B cell (primary cell): ENCODE measurements at regions not wholly inside any gene's neighbourhood (a gene's known extent, or its start where the extent isn't known, plus 50 kb on each side); places are given as distances from the start of the nearest gene placed in this dataset.

Source experiments
- ATAC-seq: fragments of 200-7000 bp; cut with Tn5 transposase; one replicate; pipeline ENCODE4 v1.10.0; 2021; ENCODE audit warnings: low read depth, mild to moderate bottlenecking, moderate number of reproducible peaks, moderate library complexity
- CTCF ChIA-PET: fragments of 350-600 bp; sonication (Branson Sonifier 250); formaldehyde crosslinking; loops from one replicate; lab custom pipeline; 2021; ENCODE audit warnings: antibody characterized with exemption, inconsistent platforms; lab: Charles Lee
- POLR2A ChIA-PET: fragments of 350-600 bp; sonication (Branson Sonifier 250); formaldehyde crosslinking; loops from one replicate; lab custom pipeline; 2021; ENCODE audit warnings: antibody characterized with exemption; lab: Charles Lee
- DNase-seq: peaks from one replicate; pipeline ENCODE4 v3.0.0; 2013
- H2AFZ ChIP-seq: 2 replicates; pipeline ENCODE4 v1.6.1; 2012; ENCODE audit warnings: mild to moderate bottlenecking, low read depth, low read length; ENCODE audit not compliant: insufficient read depth, poor library complexity, severe bottlenecking
- H3K27ac ChIP-seq, 2 donors: 1 replicate in 1 of 2; 2 replicates in 1 of 2; pipeline ENCODE4 v1.5.1; 2012 to 2013; ENCODE audit warnings: low read length in 2 of 2, mild to moderate bottlenecking in 2 of 2, moderate library complexity in 1 of 2
- H3K27me3 ChIP-seq, 4 experiments: fragments of 200-600 bp in 1 of 4; sonication (generic) in 1 of 4; replicated peaks in 1 of 4; 1 replicate in 2 of 4; 2 replicates in 2 of 4; pipeline versions ENCODE4 v1.6.1 to v1.7.0; 2013 to 2016; ENCODE audit warnings: low read length in 3 of 4, mild to moderate bottlenecking in 2 of 4, mixed read lengths in 1 of 4, moderate library complexity in 1 of 4; ENCODE audit not compliant: insufficient read depth in 4 of 4, control insufficient read depth in 3 of 4; ENCODE audit errors: control extremely low read depth in 1 of 4
- H3K36me3 ChIP-seq, 2 experiments: replicated peaks in 1 of 2; 1 replicate in 1 of 2; 2 replicates in 1 of 2; pipeline versions ENCODE4 v1.6.1 to v1.7.1; 2013; ENCODE audit warnings: low read length in 1 of 2; ENCODE audit not compliant: insufficient read depth in 2 of 2, control insufficient read depth in 1 of 2; ENCODE audit errors: control extremely low read depth in 1 of 2, extremely low read depth in 1 of 2
- H3K4me1 ChIP-seq, 2 donors: fragments of 200-600 bp in 1 of 2; sonication (generic) in 1 of 2; 1 replicate in 1 of 2; 2 replicates in 1 of 2; pipeline versions ENCODE4 v1.5.1 to v1.6.1; 2013 to 2017; ENCODE audit warnings: low read length in 2 of 2; ENCODE audit not compliant: control insufficient read depth in 2 of 2, insufficient read depth in 2 of 2
- H3K4me2 ChIP-seq: replicated peaks from 2 replicates; pipeline ENCODE3; 2012; ENCODE audit warnings: mild to moderate bottlenecking, low read depth, low read length; ENCODE audit not compliant: poor library complexity, severe bottlenecking
- H3K4me3 ChIP-seq, 5 experiments: fragments of 200-600 bp in 1 of 5; sonication (generic) in 1 of 5; 1 replicate in 3 of 5; 2 replicates in 2 of 5; pipeline versions ENCODE4 v1.5.1 to v1.7.0; 2011 to 2016; ENCODE audit warnings: low read length in 4 of 5, mild to moderate bottlenecking in 4 of 5, low read depth in 2 of 5, control low read depth in 1 of 5, moderate library complexity in 1 of 5; ENCODE audit not compliant: insufficient read depth in 1 of 5; ENCODE audit errors: control extremely low read depth in 1 of 5, extremely low read depth in 1 of 5
- H3K79me2 ChIP-seq: fragments of 200-600 bp; sonication (generic); one replicate; pipeline ENCODE4 v1.6.0; 2016; ENCODE audit warnings: low read length; ENCODE audit not compliant: control insufficient read depth, insufficient read depth
- H3K9ac ChIP-seq: fragments of 200-600 bp; sonication (generic); 2 replicates; pipeline ENCODE4 v1.6.1; 2017; ENCODE audit warnings: mild to moderate bottlenecking, low read length, moderate library complexity
- H3K9me3 ChIP-seq, 3 donors: one replicate each; pipeline versions ENCODE4 v1.6.1 to v1.7.1; 2013; ENCODE audit warnings: low read length in 2 of 3; ENCODE audit not compliant: control insufficient read depth in 2 of 3, insufficient read depth in 1 of 3; ENCODE audit errors: control extremely low read depth in 1 of 3
- H4K20me1 ChIP-seq: 2 replicates; pipeline ENCODE4 v1.6.0; 2012; ENCODE audit warnings: mild to moderate bottlenecking, low read length; ENCODE audit not compliant: insufficient read depth, control insufficient read depth, poor library complexity, severe bottlenecking
- H3K27ac Mint-ChIP-seq: one replicate; pipeline ENCODE4 v1.8.0; 2021; ENCODE audit warnings: mixed read lengths
- H3K27me3 Mint-ChIP-seq: one replicate; pipeline ENCODE4 v1.8.0; 2021; ENCODE audit warnings: mixed read lengths
- H3K4me1 Mint-ChIP-seq: one replicate; pipeline ENCODE4 v1.8.0; 2021; ENCODE audit warnings: mixed read lengths
- H3K4me3 Mint-ChIP-seq: one replicate; pipeline ENCODE4 v1.8.0; 2021; ENCODE audit warnings: mixed read lengths
- H3K9me3 Mint-ChIP-seq: one replicate; pipeline ENCODE4 v1.8.0; 2022; ENCODE audit warnings: mixed read lengths; ENCODE audit not compliant: insufficient read depth
- CTCF ChIP-seq: fragments of 200-600 bp; IDR thresholded peaks from one replicate; pipeline ENCODE4 v1.8.0; 2022; ENCODE audit warnings: antibody characterized with exemption, mild to moderate bottlenecking
- EZH2 ChIP-seq: IDR thresholded peaks from 2 replicates; pipeline ENCODE4 v1.6.1; 2012; ENCODE audit warnings: borderline replicate concordance, low read depth, mild to moderate bottlenecking, moderate library complexity, low read length; ENCODE audit not compliant: insufficient read depth, poor library complexity, severe bottlenecking
- WGBS: methylation state at CpG from one replicate; pipeline ENCODE4 v1.1.5; 2013; ENCODE audit warnings: missing lambda C conversion rate; ENCODE audit not compliant: insufficient coverage; 5-methylcytosine and 5-hydroxymethylcytosine counted together
- intact Hi-C: fragments of 100-400 bp; cut with micrococcal nuclease; formaldehyde crosslinking; loops from one replicate; pipeline ENCODE4 v1.10.0; 2022

GRCh38 chr2:126748188-126748760 is 92.3 kb downstream of the GYPC start:
- intact Hi-C loops: no loop called here
- Histone ChIP-seq H3K36me3 (no peaks in the 10 kb centered on the region), H3K4me2 (no peak overlapping the region), H3K27ac (no peak overlapping the region), H3K9me3 (no peaks in the 10 kb centered on the region), H3K27me3 (peaks cover 0 to 12% (median 0%) of the 10 kb centered on the region in 4 experiments), H4K20me1 (no peaks in the 10 kb centered on the region), H3K9ac (no peak overlapping the region), H2AFZ (no peak overlapping the region), H3K4me1 (no peaks in the 10 kb centered on the region), H3K4me3 (no peak overlapping the region), H3K79me2 (no peaks in the 10 kb centered on the region)
- Mint-ChIP-seq H3K27ac (no peak overlapping the region), H3K4me1 (no peaks in the 10 kb centered on the region), H3K4me3 (no peak overlapping the region), H3K9me3 (no peaks in the 10 kb centered on the region), H3K27me3 (peaks cover 6% of the 10 kb centered on the region)
- ChIA-PET CTCF (interaction anchor here (0.7 to 3.1 kb wide), 2 partner anchors 220 to 390 kb away, joined by 3 to 34 read pairs; no protein-coding TSS in a partner anchor), POLR2A (interaction anchor here (0.7 kb wide), 1 partner anchor 93 kb away, joined by 3 read pairs; no protein-coding TSS in a partner anchor)
- no peak for DNase-seq
- WGBS: 73% methylated on average over 3 of the region's 4 CpGs
- TF ChIP-seq CTCF (no peak), EZH2 (no peak)
- no peak for ATAC-seq

DNA sequence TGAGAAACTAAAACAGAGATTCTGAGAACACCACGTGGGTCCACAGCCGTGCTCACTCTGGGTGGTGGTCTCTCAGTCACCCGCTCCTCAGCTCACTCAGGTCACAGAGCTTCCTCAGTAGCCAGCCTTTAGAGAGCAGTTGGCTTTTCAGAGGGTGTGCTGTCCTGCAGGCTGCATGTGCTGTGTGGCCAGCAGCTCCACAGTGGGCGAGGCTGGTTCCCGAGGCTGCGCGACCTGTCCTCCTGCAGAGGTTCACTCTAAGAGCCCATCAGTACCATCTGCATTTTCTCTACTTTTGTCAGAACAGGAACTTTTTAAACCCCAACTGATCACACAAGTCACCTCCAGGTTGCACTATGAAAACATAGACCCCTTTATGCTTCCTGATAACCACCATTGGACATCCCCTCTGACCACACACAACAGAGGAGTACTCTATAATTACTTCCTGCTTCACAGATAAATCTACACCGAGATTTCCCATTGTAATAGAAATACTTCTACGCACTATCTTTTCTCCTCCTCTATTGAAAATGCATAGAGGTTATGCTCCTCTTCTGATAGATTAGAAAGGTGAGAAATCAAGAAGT is 93.1 kb downstream of the GYPC start:
- Histone ChIP-seq H3K4me3 (no peak overlapping the region), H3K4me2 (no peak overlapping the region), H3K27me3 (peaks cover 0 to 12% (median 0%) of the 10 kb centered on the region in 4 experiments), H3K9ac (no peak overlapping the region), H3K27ac (no peak overlapping the region), H3K9me3 (no peaks in the 10 kb centered on the region), H4K20me1 (no peaks in the 10 kb centered on the region), H2AFZ (no peak overlapping the region), H3K79me2 (no peaks in the 10 kb centered on the region), H3K4me1 (no peaks in the 10 kb centered on the region), H3K36me3 (no peaks in the 10 kb centered on the region)
- Mint-ChIP-seq H3K9me3 (no peaks in the 10 kb centered on the region), H3K27ac (no peak overlapping the region), H3K27me3 (peaks cover 6% of the 10 kb centered on the region), H3K4me3 (no peak overlapping the region), H3K4me1 (no peaks in the 10 kb centered on the region)
- POLR2A ChIA-PET: interaction anchor here (0.7 kb wide), 1 partner anchor 94 kb away, joined by 3 read pairs; no protein-coding TSS in a partner anchor
- CTCF ChIA-PET: interaction anchor here (2.0 to 3.1 kb wide), 2 partner anchors 221 to 223 kb away, joined by 4 to 34 read pairs; no protein-coding TSS in a partner anchor
- intact Hi-C loops: loop anchor here (1.0 kb wide), 1 partner anchor 221 kb away; no protein-coding TSS in a partner anchor
- 86% methylated on average over 7 of the region's 9 CpGs for WGBS
- ATAC-seq (no peak), DNase-seq (no peak)
- TF ChIP-seq CTCF: no peak
- TF ChIP-seq EZH2: no peak
